Posterior vena cava (tissue), 2 donors: ENCODE measurements at regions not wholly inside any gene's neighbourhood (a gene's known extent, or its start where the extent isn't known, plus 50 kb on each side); places are given as distances from the start of the nearest gene placed in this dataset.

Experiments used
- DNase-seq: peaks from one replicate; pipeline ENCODE4 v3.0.0-alpha.2; 2020; ENCODE audit warnings: low spot score
- intact Hi-C, 2 donors: fragments of 100-400 bp; cut with DNase I; formaldehyde crosslinking; loops; one replicate each; pipeline versions ENCODE4 v1.14.1 to v1.14.2; 2022 to 2023
- donor health status: DM: yes; HTN: yes; CAD: no.
- donor health status: DM: yes; HTN: yes; CAD: no.

DNA sequence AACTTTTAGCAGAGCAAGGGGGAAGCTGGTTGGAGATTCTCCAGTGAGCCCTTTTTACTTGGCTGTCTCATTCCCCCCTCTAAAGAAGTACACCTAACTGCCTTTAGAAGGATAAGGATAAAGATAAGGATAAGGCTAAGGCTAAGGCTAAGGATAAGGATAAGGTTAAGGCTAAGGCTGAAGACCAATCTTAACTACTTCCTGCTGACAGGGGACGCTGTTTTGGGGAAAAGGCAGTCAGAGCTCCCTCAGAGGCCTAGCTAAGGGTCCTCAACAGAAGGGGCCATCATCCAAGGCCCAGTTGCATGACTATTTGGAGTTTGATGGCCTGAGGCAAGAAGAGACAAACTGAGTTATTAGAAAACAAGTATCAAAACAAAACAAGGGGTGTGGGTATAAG lies 94.3 kb upstream of the ARPP21 start:
- intact Hi-C loops: no loop called here

DNA sequence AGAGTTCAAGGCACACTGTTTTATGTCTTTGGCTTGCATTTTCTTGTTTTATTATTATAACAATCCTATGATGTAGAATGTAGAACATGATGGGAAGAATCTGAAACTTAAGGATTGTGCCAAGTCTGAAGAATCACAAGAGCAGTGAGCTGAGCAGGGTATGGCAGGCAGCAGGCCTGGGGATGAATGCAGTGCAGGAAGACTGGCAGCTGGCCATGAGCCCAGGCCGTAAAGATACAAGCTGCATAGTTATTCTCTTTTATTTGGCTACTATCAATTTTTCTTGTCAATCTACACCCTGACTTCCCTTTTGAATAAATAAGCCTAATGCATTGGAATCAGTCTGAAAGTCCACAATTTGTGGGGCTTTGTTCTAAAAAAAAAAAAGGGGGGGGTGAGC lies 89.6 kb upstream of the ARPP21 start:
- no peak for DNase-seq
- intact Hi-C loops: no loop called here

More for the DNA sequence above, 94.3 kb upstream of the ARPP21 start:
- DNase-seq: no peak

DNA sequence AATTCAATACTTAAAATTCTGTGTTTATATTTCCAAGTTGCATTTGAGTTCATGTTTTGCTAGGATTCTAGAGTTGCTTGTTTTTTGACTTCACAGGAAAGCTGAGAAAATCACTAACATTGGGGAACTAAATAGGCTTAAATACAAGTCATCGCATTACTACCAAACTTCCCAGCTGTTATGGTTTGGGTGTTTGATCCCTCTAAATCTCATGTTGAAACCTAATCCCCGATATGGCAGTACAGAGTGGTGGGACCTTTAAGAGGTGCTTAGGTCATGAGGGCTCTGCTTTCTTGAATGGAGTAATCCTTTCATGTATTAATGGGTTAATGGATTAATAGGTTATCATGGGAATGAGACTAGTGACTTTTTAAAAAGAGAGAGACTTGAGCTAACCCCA lies 77.2 kb upstream of the ARPP21 start:
- no peak for DNase-seq
- intact Hi-C loops: no loop called here

DNA sequence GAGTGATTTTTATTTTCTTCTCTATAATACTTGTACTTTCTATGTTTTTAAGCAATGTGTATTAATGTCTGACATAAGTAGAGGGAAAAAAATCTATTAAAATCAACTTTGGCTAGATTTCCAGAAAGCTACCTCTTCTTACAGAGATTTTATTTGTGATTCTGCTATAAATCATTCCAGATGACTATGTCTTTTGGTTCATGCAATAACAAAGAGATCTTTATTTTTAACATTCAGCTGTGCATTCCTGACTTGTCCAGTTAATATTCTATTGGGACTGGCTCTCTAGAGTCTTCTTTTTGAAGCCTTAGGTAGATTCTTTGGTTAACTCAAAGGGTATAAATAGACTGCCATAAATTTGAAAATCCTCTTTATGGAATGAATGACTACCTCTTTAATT lies 74.3 kb upstream of the ARPP21 start:
- intact Hi-C loops: no loop called here
- DNase-seq: no peak
